Keratinocyte (primary cell): ENCODE measurements at regions not wholly inside any gene's neighbourhood (a gene's known extent, or its start where the extent isn't known, plus 50 kb on each side); places are given as distances from the start of the nearest gene placed in this dataset.
"Not testable (repeated sequence)": the region's sequence is repeated elsewhere in the genome, so short reads cannot be mapped to it uniquely, and the experiment has no call there.

ENCODE experiments used
- DNase-seq: peaks from one replicate; pipeline ENCODE4 v3.0.0-alpha.2; 2011; ENCODE audit warnings: low read depth, missing footprints, low spot score
- FAIRE-seq: peaks from 2 replicates; lab custom pipeline; 2011; peaks lifted over from hg19 to GRCh38; lab: Jason Lieb, UNC
- H2AFZ ChIP-seq: 2 replicates; pipeline ENCODE4 v1.6.0; 2012; ENCODE audit warnings: low read length, control low read depth, inconsistent platforms; ENCODE audit not compliant: control insufficient read depth
- H3K27ac ChIP-seq: 2 replicates; pipeline ENCODE4 v1.5.1; 2011; ENCODE audit warnings: low read length; ENCODE audit not compliant: control insufficient read depth, insufficient read depth
- H3K27me3 ChIP-seq: 3 replicates; pipeline ENCODE4 v1.6.0; 2011; ENCODE audit warnings: low read length; ENCODE audit not compliant: control insufficient read depth, insufficient read depth; ENCODE audit errors: extremely low read depth
- H3K36me3 ChIP-seq, 2 experiments: 2 replicates in 1 of 2; 3 replicates in 1 of 2; pipeline ENCODE4 v1.5.1; 2011; ENCODE audit warnings: low read length in 2 of 2, mild to moderate bottlenecking in 1 of 2; ENCODE audit not compliant: control insufficient read depth in 2 of 2, insufficient read depth in 2 of 2; ENCODE audit errors: extremely low read depth in 1 of 2
- H3K4me1 ChIP-seq: 3 replicates; pipeline ENCODE4 v1.5.1; 2011; ENCODE audit warnings: low read length; ENCODE audit not compliant: control insufficient read depth, insufficient read depth; ENCODE audit errors: extremely low read depth
- H3K4me2 ChIP-seq: 3 replicates; pipeline ENCODE4 v1.6.0; 2011; ENCODE audit warnings: low read depth, low read length; ENCODE audit not compliant: control insufficient read depth, insufficient read depth; ENCODE audit errors: extremely low read depth
- H3K4me3 ChIP-seq, 3 experiments: fragments of 200-600 bp in 1 of 3; sonication (generic) in 1 of 3; 2 replicates in 2 of 3; 3 replicates in 1 of 3; pipeline ENCODE4 v1.5.1; 2011 to 2016; ENCODE audit warnings: low read length in 3 of 3, mild to moderate bottlenecking in 3 of 3, control low read depth in 2 of 3, inconsistent platforms in 1 of 3, low read depth in 1 of 3, mixed read lengths in 1 of 3, mixed run types in 1 of 3, moderate library complexity in 1 of 3; ENCODE audit not compliant: control insufficient read depth in 2 of 3, insufficient read depth in 2 of 3; ENCODE audit errors: extremely low read depth in 1 of 3
- H3K79me2 ChIP-seq: 2 replicates; pipeline ENCODE4 v1.6.0; 2012; ENCODE audit warnings: low read length; ENCODE audit not compliant: control insufficient read depth, insufficient read depth
- H3K9ac ChIP-seq: 3 replicates; pipeline ENCODE4 v1.6.0; 2011; ENCODE audit warnings: low read length; ENCODE audit not compliant: control insufficient read depth, insufficient read depth; ENCODE audit errors: extremely low read depth
- H3K9me1 ChIP-seq: 3 replicates; pipeline ENCODE4 v1.6.0; 2011; ENCODE audit warnings: low read length; ENCODE audit not compliant: control insufficient read depth, insufficient read depth; ENCODE audit errors: extremely low read depth
- H3K9me3 ChIP-seq: 2 replicates; pipeline ENCODE4 v1.5.1; 2012; ENCODE audit warnings: low read depth, low read length; ENCODE audit not compliant: control insufficient read depth
- H4K20me1 ChIP-seq: 3 replicates; pipeline ENCODE4 v1.6.0; 2011; ENCODE audit warnings: low read length; ENCODE audit not compliant: control insufficient read depth, insufficient read depth; ENCODE audit errors: extremely low read depth
- CTCF ChIP-seq, 3 experiments: IDR thresholded peaks in 1 of 3; conservative IDR thresholded peaks in 1 of 3; optimal IDR thresholded peaks in 1 of 3; 2 replicates in 2 of 3; 3 replicates in 1 of 3; pipeline versions ENCODE3 to v1.5.1; 2011; ENCODE audit warnings: low read length in 3 of 3, mild to moderate bottlenecking in 3 of 3, moderate library complexity in 2 of 3, control low read depth in 1 of 3, inconsistent platforms in 1 of 3; ENCODE audit not compliant: insufficient read depth in 2 of 3; ENCODE audit errors: extremely low read depth in 1 of 3
- EZH2 ChIP-seq: IDR thresholded peaks from one replicate; pipeline ENCODE4 v1.6.1; 2012; ENCODE audit warnings: inconsistent platforms, mild to moderate bottlenecking, low read length, moderate library complexity
- dilution Hi-C: fragments of 300-500 bp; cut with MboI; formaldehyde crosslinking; loops from one replicate; pipeline ENCODE4 v1.7.0; 2020; ENCODE audit warnings: low sequenced_read_pairs; ENCODE audit not compliant: extremely low pct_ligation_motif_present

- TF ChIP-seq EZH2 (no peak), CTCF (optimal IDR thresholded peaks at IDR 0.05 in 1 of 3, IDR thresholded peaks at IDR 0.05 in 1 of 3, conservative IDR thresholded peaks at IDR 0.05 in 1 of 3; ENCODE audit: extremely low read depth in 1 of 3, insufficient read depth in 2 of 3, low read length in 3 of 3) (no peak)
- H3K4me1 ChIP-seq = peaks cover 6% of the 10 kb centered on the region
- H3K9ac ChIP-seq = no peak overlapping the region
- no peak overlapping the region for H2AFZ ChIP-seq
- H3K4me3 ChIP-seq = no peak overlapping the region
- H3K36me3 ChIP-seq = no peaks in the 10 kb centered on the region
- H3K79me2 ChIP-seq = no peaks in the 10 kb centered on the region
- dilution Hi-C loops = no loop called here
- FAIRE-seq (no peak), DNase-seq (no peak)
- no peak overlapping the region for H3K4me2 ChIP-seq
- no peak overlapping the region for H3K27ac ChIP-seq
- no peaks in the 10 kb centered on the region for H3K9me3 ChIP-seq
- H3K9me1 ChIP-seq = no peaks in the 10 kb centered on the region
- peaks cover 7% of the 10 kb centered on the region for H3K27me3 ChIP-seq
- no peaks in the 10 kb centered on the region for H4K20me1 ChIP-seq
Measured at GRCh38 chr2:120544522-120544921, 191.1 kb upstream of the GLI2 start.

- H3K36me3 ChIP-seq, H3K9me1 ChIP-seq, H3K4me2 ChIP-seq, DNase-seq, H3K9ac ChIP-seq, FAIRE-seq, dilution Hi-C loops, H3K4me3 ChIP-seq, H3K27me3 ChIP-seq, H3K9me3 ChIP-seq, H3K79me2 ChIP-seq, H4K20me1 ChIP-seq, H3K4me1 ChIP-seq, H2AFZ ChIP-seq, H3K27ac ChIP-seq: not testable (repeated sequence)
Measured at GRCh38 chr2:120545007-120545406, 190.7 kb upstream of the GLI2 start.

GRCh38 chr2:120545521-120546047 lies 190.1 kb upstream of the GLI2 start:
- DNase-seq (no peak), FAIRE-seq (no peak)
- no peaks in the 10 kb centered on the region for H4K20me1 ChIP-seq
- no peak overlapping the region for H3K27ac ChIP-seq
- dilution Hi-C loops = no loop called here
- H3K27me3 ChIP-seq = peaks cover 4% of the 10 kb centered on the region
- no peaks in the 10 kb centered on the region for H3K36me3 ChIP-seq
- no peak overlapping the region for H3K9ac ChIP-seq
- no peak for TF ChIP-seq CTCF (optimal IDR thresholded peaks at IDR 0.05 in 1 of 3, IDR thresholded peaks at IDR 0.05 in 1 of 3, conservative IDR thresholded peaks at IDR 0.05 in 1 of 3; ENCODE audit: extremely low read depth in 1 of 3, insufficient read depth in 2 of 3, low read length in 3 of 3)
- TF ChIP-seq EZH2 = no peak
- no peaks in the 10 kb centered on the region for H3K9me1 ChIP-seq
- no peak overlapping the region for H2AFZ ChIP-seq
- no peaks in the 10 kb centered on the region for H3K9me3 ChIP-seq
- peaks cover 7% of the 10 kb centered on the region for H3K4me1 ChIP-seq
- no peak overlapping the region for H3K4me2 ChIP-seq
- no peaks in the 10 kb centered on the region for H3K79me2 ChIP-seq
- no peak overlapping the region for H3K4me3 ChIP-seq
